ENCODE measurements at regions not wholly inside any gene's neighbourhood (a gene's known extent, or its start where the extent isn't known, plus 50 kb on each side); places are given as distances from the start of the nearest gene placed in this dataset.

GRCh38 chr19:32240316-32240715 is 105.1 kb upstream of the ZNF507 start:
- H3K4me1 ChIP-seq (ENCODE audit: insufficient read depth, low read length): no peaks in the 10 kb centered on the region
- no peaks in the 10 kb centered on the region for H3K36me3 ChIP-seq (ENCODE audit: insufficient read depth, low read length)

GRCh38 chr19:32241306-32241705 is 104.1 kb upstream of the ZNF507 start:
- Histone ChIP-seq H3K9ac (ENCODE audit: low read depth, low read length) (no peak overlapping the region), H3K9me3 (ENCODE audit: control insufficient read depth, insufficient read depth, low read length) (no peaks in the 10 kb centered on the region), H3K4me1 (ENCODE audit: insufficient read depth, low read length) (no peaks in the 10 kb centered on the region), H3K36me3 (ENCODE audit: insufficient read depth, low read length) (no peaks in the 10 kb centered on the region)

More at GRCh38 chr19:32240316-32240715, 105.1 kb upstream of the ZNF507 start:
- Histone ChIP-seq H3K9me3 (ENCODE audit: control insufficient read depth, insufficient read depth, low read length) (no peaks in the 10 kb centered on the region), H3K9ac (ENCODE audit: low read depth, low read length) (no peak overlapping the region)

GRCh38 chr19:32241932-32242710 is 103.3 kb upstream of the ZNF507 start:
- H3K9me3 ChIP-seq (ENCODE audit: control insufficient read depth, insufficient read depth, low read length): no peaks in the 10 kb centered on the region
- no peaks in the 10 kb centered on the region for H3K4me1 ChIP-seq (ENCODE audit: insufficient read depth, low read length)
- H3K9ac ChIP-seq (ENCODE audit: low read depth, low read length): no peak overlapping the region
- H3K36me3 ChIP-seq (ENCODE audit: insufficient read depth, low read length): no peaks in the 10 kb centered on the region

GRCh38 chr19:32246006-32246405 is 99.4 kb upstream of the ZNF507 start:
- Histone ChIP-seq H3K4me1 (ENCODE audit: insufficient read depth, low read length) (no peaks in the 10 kb centered on the region), H3K36me3 (ENCODE audit: insufficient read depth, low read length) (no peaks in the 10 kb centered on the region), H3K9me3 (ENCODE audit: control insufficient read depth, insufficient read depth, low read length) (no peaks in the 10 kb centered on the region), H3K9ac (ENCODE audit: low read depth, low read length) (no peak overlapping the region)

- Histone ChIP-seq H3K9ac (ENCODE audit: low read depth, low read length) (no peak overlapping the region), H3K9me3 (ENCODE audit: control insufficient read depth, insufficient read depth, low read length) (no peaks in the 10 kb centered on the region), H3K4me1 (ENCODE audit: insufficient read depth, low read length) (no peaks in the 10 kb centered on the region), H3K36me3 (ENCODE audit: insufficient read depth, low read length) (no peaks in the 10 kb centered on the region)
Observed at GRCh38 chr19:32251634-32252332, 93.6 kb upstream of the ZNF507 start.

GRCh38 chr19:32252333-32252669 is 93.1 kb upstream of the ZNF507 start:
- H3K9me3 ChIP-seq (ENCODE audit: control insufficient read depth, insufficient read depth, low read length): no peaks in the 10 kb centered on the region
- no peak overlapping the region for H3K9ac ChIP-seq (ENCODE audit: low read depth, low read length)
- H3K4me1 ChIP-seq (ENCODE audit: insufficient read depth, low read length): no peaks in the 10 kb centered on the region
- H3K36me3 ChIP-seq (ENCODE audit: insufficient read depth, low read length): no peaks in the 10 kb centered on the region

- no peaks in the 10 kb centered on the region for H3K36me3 ChIP-seq (ENCODE audit: insufficient read depth, low read length)
- H3K9me3 ChIP-seq (ENCODE audit: control insufficient read depth, insufficient read depth, low read length): no peaks in the 10 kb centered on the region
- no peak overlapping the region for H3K9ac ChIP-seq (ENCODE audit: low read depth, low read length)
Observed at GRCh38 chr19:32253683-32254508, 91.5 kb upstream of the ZNF507 start.

GRCh38 chr19:32254509-32254890 is 90.9 kb upstream of the ZNF507 start:
- H3K9ac ChIP-seq (ENCODE audit: low read depth, low read length): no peak overlapping the region
- H3K36me3 ChIP-seq (ENCODE audit: insufficient read depth, low read length): no peaks in the 10 kb centered on the region
- no peaks in the 10 kb centered on the region for H3K9me3 ChIP-seq (ENCODE audit: control insufficient read depth, insufficient read depth, low read length)
- no peaks in the 10 kb centered on the region for H3K4me1 ChIP-seq (ENCODE audit: insufficient read depth, low read length)

More at GRCh38 chr19:32253683-32254508, 91.5 kb upstream of the ZNF507 start:
- no peaks in the 10 kb centered on the region for H3K4me1 ChIP-seq (ENCODE audit: insufficient read depth, low read length)

- H3K4me1 ChIP-seq (ENCODE audit: insufficient read depth, low read length): no peaks in the 10 kb centered on the region
- no peaks in the 10 kb centered on the region for H3K36me3 ChIP-seq (ENCODE audit: insufficient read depth, low read length)
- H3K9me3 ChIP-seq (ENCODE audit: control insufficient read depth, insufficient read depth, low read length): no peaks in the 10 kb centered on the region
- H3K9ac ChIP-seq (ENCODE audit: low read depth, low read length): no peak overlapping the region
Observed at GRCh38 chr19:32255536-32256295, 89.7 kb upstream of the ZNF507 start.

GRCh38 chr19:32256341-32256975 is 89.0 kb upstream of the ZNF507 start:
- Histone ChIP-seq H3K36me3 (ENCODE audit: insufficient read depth, low read length) (no peaks in the 10 kb centered on the region), H3K9me3 (ENCODE audit: control insufficient read depth, insufficient read depth, low read length) (no peaks in the 10 kb centered on the region), H3K9ac (ENCODE audit: low read depth, low read length) (no peak overlapping the region), H3K4me1 (ENCODE audit: insufficient read depth, low read length) (no peaks in the 10 kb centered on the region)

- H3K36me3 ChIP-seq (ENCODE audit: insufficient read depth, low read length): no peaks in the 10 kb centered on the region
- no peak overlapping the region for H3K9ac ChIP-seq (ENCODE audit: low read depth, low read length)
- peaks cover 1% of the 10 kb centered on the region; the same call in 1 of the 2 replicates for H3K4me1 ChIP-seq (ENCODE audit: insufficient read depth, low read length)
- no peaks in the 10 kb centered on the region for H3K9me3 ChIP-seq (ENCODE audit: control insufficient read depth, insufficient read depth, low read length)
Observed at GRCh38 chr19:32257326-32258073, 87.9 kb upstream of the ZNF507 start.

GRCh38 chr19:32258167-32258566 is 87.2 kb upstream of the ZNF507 start:
- Histone ChIP-seq H3K9ac (ENCODE audit: low read depth, low read length) (no peak overlapping the region), H3K36me3 (ENCODE audit: insufficient read depth, low read length) (no peaks in the 10 kb centered on the region), H3K9me3 (ENCODE audit: control insufficient read depth, insufficient read depth, low read length) (no peaks in the 10 kb centered on the region), H3K4me1 (ENCODE audit: insufficient read depth, low read length) (peaks cover 5% of the 10 kb centered on the region; the same call in 1 of the 2 replicates)

- Histone ChIP-seq H3K9ac (ENCODE audit: low read depth, low read length) (no peak overlapping the region), H3K4me1 (ENCODE audit: insufficient read depth, low read length) (peaks cover 9% of the 10 kb centered on the region; the same call in 1 of the 2 replicates), H3K9me3 (ENCODE audit: control insufficient read depth, insufficient read depth, low read length) (no peaks in the 10 kb centered on the region), H3K36me3 (ENCODE audit: insufficient read depth, low read length) (no peaks in the 10 kb centered on the region)
Observed at GRCh38 chr19:32264568-32264967, 80.8 kb upstream of the ZNF507 start.

Data from ES-I3 (cell line).